ENCODE measurements at regions not wholly inside any gene's neighbourhood (a gene's known extent, or its start where the extent isn't known, plus 50 kb on each side); places are given as distances from the start of the nearest gene placed in this dataset.
A peak's percentile ranks its signal among the peaks of the same experiment; 100 is the strongest.
"Not testable (repeated sequence)": the region's sequence is repeated elsewhere in the genome, so short reads cannot be mapped to it uniquely, and the experiment has no call there.

DNA sequence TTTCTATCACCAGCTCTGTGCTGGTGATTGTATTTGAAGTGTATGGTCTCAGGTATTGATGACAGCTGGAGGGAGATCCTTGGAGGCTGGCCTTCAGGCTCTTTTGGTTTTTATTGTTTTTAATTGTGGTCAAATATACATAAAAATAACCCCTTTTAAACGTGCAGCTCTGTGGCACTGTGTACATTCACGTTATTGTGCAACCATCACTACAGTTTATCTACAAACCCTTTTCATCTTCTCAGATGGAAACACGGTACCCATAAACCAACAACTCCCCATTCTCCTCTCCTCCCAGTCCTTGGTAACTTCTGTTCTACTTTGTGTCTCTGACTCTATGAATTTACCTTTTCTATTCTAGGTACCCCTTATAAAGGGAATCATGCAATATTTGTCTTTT lies 79.3 kb upstream of the ATP8B1 start:
- DNase-seq, result no peak

DNA sequence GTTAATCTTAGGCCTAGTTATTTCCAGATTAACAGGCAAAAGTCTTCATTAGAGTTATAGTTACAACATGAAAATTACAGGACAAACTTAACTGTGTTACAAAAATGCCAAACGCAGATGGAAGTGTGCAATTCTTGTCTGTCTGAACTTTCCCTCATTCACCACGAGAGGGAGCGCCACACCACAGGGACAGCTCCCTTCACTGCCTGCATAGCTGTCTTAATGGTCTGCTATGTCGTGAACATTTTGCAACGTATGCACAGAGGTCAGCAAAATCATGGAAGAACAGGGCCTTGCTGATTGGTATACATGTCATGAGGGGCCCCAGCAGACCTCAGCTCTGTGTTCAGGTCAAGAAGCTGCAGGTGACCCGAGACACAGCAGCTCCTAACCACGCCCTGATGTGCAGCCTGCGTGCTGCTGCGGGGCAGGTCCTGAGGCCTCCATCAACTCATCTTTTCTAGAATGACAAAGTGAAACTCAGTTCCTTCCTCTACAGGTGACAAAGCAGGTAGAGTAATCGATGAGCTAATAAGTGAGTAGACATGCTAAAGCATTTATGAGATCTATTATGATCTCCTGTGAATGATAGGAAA lies 78.8 kb upstream of the ATP8B1 start:
- peak; percentile 57 to 84 (median 77) for DNase-seq

DNA sequence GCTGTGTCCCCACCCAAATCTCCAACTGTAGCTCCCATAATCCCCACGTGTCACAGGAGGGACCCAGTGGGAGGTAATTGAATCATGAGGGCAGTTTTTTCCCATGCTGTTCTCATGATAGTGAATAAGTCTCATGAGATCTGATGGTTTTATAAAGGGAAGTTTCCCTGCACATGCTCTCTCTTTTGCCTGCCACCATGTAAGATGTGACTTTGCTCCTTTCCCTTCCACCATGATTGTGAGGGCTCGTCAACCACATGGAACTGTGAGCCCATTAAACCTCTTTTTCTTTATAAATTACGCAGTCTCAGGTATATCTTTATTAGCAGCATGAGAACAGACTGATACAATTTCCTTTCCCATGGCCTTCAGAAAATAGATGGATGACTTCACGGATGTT lies 76.8 kb upstream of the ATP8B1 start:
- DNase-seq, result not testable (repeated sequence)

DNA sequence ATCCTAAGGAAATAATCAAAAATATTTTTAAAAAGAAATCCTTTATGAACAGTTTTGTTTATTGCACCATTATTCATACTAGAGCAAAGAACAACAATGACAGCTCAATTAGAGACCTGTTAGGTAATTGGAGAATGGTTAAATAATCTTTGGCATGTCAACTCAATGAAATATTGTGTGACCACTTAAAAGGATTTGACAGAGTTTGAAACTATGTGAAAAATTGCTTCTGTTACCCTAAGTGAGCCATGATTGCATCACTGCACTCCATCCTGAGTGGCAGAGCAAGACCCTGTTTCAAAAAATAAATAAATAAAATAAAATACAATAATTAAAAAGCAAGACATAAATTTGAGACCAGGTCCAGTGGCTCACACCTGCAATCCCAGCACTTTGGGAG lies 66.1 kb upstream of the ATP8B1 start:
- no peak for DNase-seq

- DNase-seq, result no peak
Observed at GRCh38 chr18:57866355-57866754, 63.2 kb upstream of the ATP8B1 start.

DNA sequence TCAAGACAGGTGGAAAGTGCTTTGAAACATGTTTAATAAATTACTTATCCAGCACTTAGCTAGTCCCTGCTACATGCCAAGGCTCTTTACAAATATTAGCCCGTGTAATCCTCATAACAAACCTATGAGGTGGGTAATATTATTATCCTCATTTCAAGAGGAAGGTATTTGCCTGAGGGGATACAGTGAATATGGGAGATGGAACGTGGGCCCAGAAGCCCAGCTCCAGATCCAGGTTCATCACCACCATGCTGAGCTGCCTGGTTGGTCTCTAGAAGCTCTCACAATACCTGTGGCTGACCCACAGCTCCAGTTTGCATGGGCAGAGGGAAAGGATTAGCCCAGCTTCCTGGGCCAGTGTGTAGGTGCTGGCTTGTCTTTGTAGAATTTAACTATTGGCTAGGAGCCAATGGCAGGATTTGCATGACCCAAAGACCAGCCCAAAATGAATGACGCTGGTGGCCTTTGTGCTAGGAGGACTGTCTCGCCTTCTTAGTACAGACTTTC lies 61.6 kb upstream of the ATP8B1 start:
- DNase-seq, result no peak

DNA sequence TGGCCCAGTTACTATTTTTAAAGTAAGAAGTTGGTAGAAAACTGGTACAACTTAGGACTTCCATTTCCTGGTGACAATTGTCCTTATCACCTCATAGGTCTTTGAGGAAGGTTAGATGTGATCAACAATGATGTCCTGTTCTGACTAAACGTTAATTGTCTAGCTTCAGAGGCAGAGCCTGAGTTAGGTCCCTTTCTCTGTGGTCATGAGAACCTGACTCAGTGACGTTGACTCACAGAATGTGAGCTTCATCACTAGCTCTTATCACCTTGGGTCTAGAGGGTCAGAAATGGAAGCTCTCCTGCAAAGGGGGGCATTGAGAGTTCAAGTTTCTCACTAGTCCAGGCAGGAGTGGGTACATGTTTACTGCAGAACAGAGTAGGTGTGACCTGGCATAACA lies 60.6 kb upstream of the ATP8B1 start:
- no peak for DNase-seq

- no peak for DNase-seq
Observed at GRCh38 chr18:57859314-57859713, 56.2 kb upstream of the ATP8B1 start.

GRCh38 chr18:57856557-57857280 lies 53.6 kb upstream of the ATP8B1 start:
- DNase-seq, result no peak

DNA sequence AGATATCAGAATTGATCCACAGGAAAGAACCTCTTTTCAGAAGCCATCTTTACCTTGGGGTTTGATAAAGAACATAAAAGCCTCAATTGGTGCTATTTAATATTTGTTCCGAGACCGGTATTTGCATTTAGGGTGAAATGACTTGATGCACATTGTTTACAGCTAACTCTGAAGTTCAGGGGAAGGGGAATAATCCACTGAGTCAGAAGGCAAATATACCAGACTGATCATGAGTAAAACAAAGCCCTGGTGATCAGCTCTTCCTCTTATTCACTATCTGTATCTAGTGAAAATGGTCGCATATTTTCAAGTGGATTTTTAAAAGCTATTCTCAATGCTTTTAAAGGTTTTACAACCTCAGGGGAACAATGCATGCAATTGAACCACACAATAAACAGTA lies 53.0 kb upstream of the ATP8B1 start:
- no peak for DNase-seq

DNA sequence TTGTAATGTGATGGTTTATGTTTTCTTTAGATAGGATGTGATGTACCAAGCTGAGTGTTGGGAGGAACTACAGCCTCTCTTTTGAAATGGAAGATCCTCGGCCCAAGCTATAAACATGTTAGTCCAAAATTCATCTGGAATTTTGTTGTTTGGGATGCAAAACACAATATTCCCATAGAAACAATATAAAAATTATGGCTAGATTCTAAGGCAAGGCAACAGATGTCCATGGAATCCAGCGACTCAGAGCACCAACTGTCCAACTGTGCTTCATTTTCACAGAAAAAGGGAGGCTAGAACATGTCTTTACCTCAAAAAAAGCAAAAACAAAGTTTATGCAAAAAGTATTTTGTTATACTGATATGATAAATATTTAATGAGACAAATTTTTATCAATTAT lies 52.4 kb upstream of the ATP8B1 start:
- peak in 1 of 3 donors; percentile 34 for DNase-seq

- no peak for DNase-seq
Observed at GRCh38 chr18:57854726-57855125, 51.6 kb upstream of the ATP8B1 start.

GRCh38 chr18:57853864-57854263 lies 50.7 kb upstream of the ATP8B1 start:
- no peak for DNase-seq

DNA sequence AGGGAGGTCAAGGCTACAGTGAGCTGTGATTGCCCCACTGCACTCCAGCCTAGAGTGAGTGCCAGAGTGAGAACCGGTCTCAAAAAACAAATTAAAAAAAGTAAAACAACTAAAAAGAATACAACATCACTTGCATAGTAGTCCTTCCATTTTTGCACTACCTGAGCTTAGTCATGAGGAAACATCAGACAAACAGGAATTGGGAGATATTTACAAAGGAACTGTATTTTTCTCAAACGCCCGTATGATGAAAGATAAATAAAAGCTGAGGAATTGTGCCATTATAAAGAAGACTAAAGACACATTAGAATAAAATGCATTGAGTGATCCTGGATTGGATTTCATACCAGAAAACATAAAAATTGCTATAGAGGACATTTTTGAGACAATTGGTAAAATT lies 50.0 kb upstream of the ATP8B1 start:
- DNase-seq, result no peak
